Body of pancreas (tissue), 4 donors: ENCODE measurements at regions not wholly inside any gene's neighbourhood (a gene's known extent, or its start where the extent isn't known, plus 50 kb on each side); places are given as distances from the start of the nearest gene placed in this dataset.

ENCODE experiments used
- CTCF ChIP-seq, 7 experiments: fragments of 450-650 bp in 4 of 7; fragments of 200-600 bp in 3 of 7; sonication (generic) in 3 of 7; IDR thresholded peaks; one replicate each; pipeline ENCODE4 v1.5.1; 2016 to 2019; ENCODE audit warnings: antibody characterized with exemption in 7 of 7
- POLR2A ChIP-seq, 3 donors: fragments of 450-650 bp; IDR thresholded peaks; one replicate each; pipeline ENCODE4 v1.6.1; 2016; ENCODE audit warnings: antibody characterized with exemption in 3 of 3, mild to moderate bottlenecking in 2 of 3

GRCh38 chr11:29119707-29120618 is 896.9 kb downstream of the KCNA4 start:
- TF ChIP-seq CTCF (IDR thresholded peaks at IDR 0.05) (no peak), POLR2A (IDR thresholded peaks at IDR 0.05) (no peak)
